ENCODE measurements at regions not wholly inside any gene's neighbourhood (a gene's known extent, or its start where the extent isn't known, plus 50 kb on each side); places are given as distances from the start of the nearest gene placed in this dataset.
"Not testable (repeated sequence)": the region's sequence is repeated elsewhere in the genome, so short reads cannot be mapped to it uniquely, and the experiment has no call there.

- DNase-seq (ENCODE audit: low read depth) = no peak
Measured at GRCh38 chr11:115629456-115630015, 125.3 kb upstream of the CADM1 start.

GRCh38 chr11:115627666-115628460 is 123.6 kb upstream of the CADM1 start:
- DNase-seq (ENCODE audit: low read depth) = no peak

GRCh38 chr11:115627071-115627470 is 122.9 kb upstream of the CADM1 start:
- no peak for DNase-seq (ENCODE audit: low read depth)

GRCh38 chr11:115626414-115626813 is 122.2 kb upstream of the CADM1 start:
- no peak for DNase-seq (ENCODE audit: low read depth)

- no peak for DNase-seq (ENCODE audit: low read depth)
Measured at GRCh38 chr11:115625502-115625901, 121.3 kb upstream of the CADM1 start.

- no peak for DNase-seq (ENCODE audit: low read depth)
Measured at GRCh38 chr11:115624065-115624464, 119.8 kb upstream of the CADM1 start.

- peak; percentile 90 for DNase-seq (ENCODE audit: low read depth)
Measured at GRCh38 chr11:115623021-115623451, 118.8 kb upstream of the CADM1 start.

GRCh38 chr11:115618428-115618827 is 114.2 kb upstream of the CADM1 start:
- DNase-seq (ENCODE audit: low read depth) = no peak

GRCh38 chr11:115617767-115618166 is 113.6 kb upstream of the CADM1 start:
- no peak for DNase-seq (ENCODE audit: low read depth)

- peak; percentile 83 for DNase-seq (ENCODE audit: low read depth)
Measured at GRCh38 chr11:115616971-115617370, 112.8 kb upstream of the CADM1 start.

GRCh38 chr11:115613986-115614632 is 109.9 kb upstream of the CADM1 start:
- DNase-seq (ENCODE audit: low read depth) = peak; percentile 50

GRCh38 chr11:115613004-115613403 is 108.8 kb upstream of the CADM1 start:
- no peak for DNase-seq (ENCODE audit: low read depth)

GRCh38 chr11:115612046-115612730 is 108.0 kb upstream of the CADM1 start:
- DNase-seq (ENCODE audit: low read depth) = no peak

GRCh38 chr11:115611343-115611742 is 107.1 kb upstream of the CADM1 start:
- no peak for DNase-seq (ENCODE audit: low read depth)

GRCh38 chr11:115610908-115611307 is 106.7 kb upstream of the CADM1 start:
- no peak for DNase-seq (ENCODE audit: low read depth)

GRCh38 chr11:115610234-115610633 is 106.0 kb upstream of the CADM1 start:
- DNase-seq (ENCODE audit: low read depth) = not testable (repeated sequence)

- no peak for DNase-seq (ENCODE audit: low read depth)
Measured at GRCh38 chr11:115608976-115609375, 104.8 kb upstream of the CADM1 start.

GRCh38 chr11:115607621-115608221 is 103.5 kb upstream of the CADM1 start:
- DNase-seq (ENCODE audit: low read depth) = no peak

- DNase-seq (ENCODE audit: low read depth) = no peak
Measured at GRCh38 chr11:115606498-115607220, 102.4 kb upstream of the CADM1 start.

GRCh38 chr11:115605871-115606497 is 101.8 kb upstream of the CADM1 start:
- no peak for DNase-seq (ENCODE audit: low read depth)

- DNase-seq (ENCODE audit: low read depth) = not testable (repeated sequence)
Measured at GRCh38 chr11:115605397-115605796, 101.2 kb upstream of the CADM1 start.

Data from stromal cell of bone marrow (primary cell).